ENCODE measurements at regions not wholly inside any gene's neighbourhood (a gene's known extent, or its start where the extent isn't known, plus 50 kb on each side); places are given as distances from the start of the nearest gene placed in this dataset.

- TF ChIP-seq POLR2A (IDR thresholded peaks at IDR 0.05): no peak
- TF ChIP-seq CTCF (IDR thresholded peaks at IDR 0.05): no peak
These were observed 965.9 kb upstream of the ROBO1 start for GRCh38 chr3:80733522-80734176.

Data from esophagus squamous epithelium (tissue), 4 donors.